ENCODE measurements at regions not wholly inside any gene's neighbourhood (a gene's known extent, or its start where the extent isn't known, plus 50 kb on each side); places are given as distances from the start of the nearest gene placed in this dataset.

- ChIA-PET POLR2A (no interaction called here), CTCF (no interaction called here)
- no peak for DNase-seq (ENCODE audit: extremely low spot score)
- TF ChIP-seq HDGF (IDR thresholded peaks at IDR 0.05; ENCODE audit: borderline replicate concordance) (no peak), ZNF384 (IDR thresholded peaks at IDR 0.05) (no peak), ARNT (IDR thresholded peaks at IDR 0.05) (no peak), ELF4 (IDR thresholded peaks at IDR 0.05) (no peak), SUZ12 (IDR thresholded peaks at IDR 0.05) (no peak), BHLHE40 (IDR thresholded peaks at IDR 0.05; ENCODE audit: borderline replicate concordance) (no peak), CTBP1 (IDR thresholded peaks at IDR 0.05; ENCODE audit: borderline replicate concordance) (no peak)
Measured at GRCh38 chr2:66717218-66717905, 282.4 kb downstream of the MEIS1 start.

- ChIA-PET POLR2A (no interaction called here), CTCF (no interaction called here)
- TF ChIP-seq ELF4 (IDR thresholded peaks at IDR 0.05) (no peak), PKNOX1 (IDR thresholded peaks at IDR 0.05) (no peak), SP1 (IDR thresholded peaks at IDR 0.05) (no peak), TARDBP (IDR thresholded peaks at IDR 0.05) (no peak), ZNF384 (IDR thresholded peaks at IDR 0.05) (no peak), CTBP1 (IDR thresholded peaks at IDR 0.05; ENCODE audit: borderline replicate concordance) (no peak), FOXM1 (IDR thresholded peaks at IDR 0.05; ENCODE audit: borderline replicate concordance) (no peak), SUZ12 (IDR thresholded peaks at IDR 0.05) (no peak), ARNT (IDR thresholded peaks at IDR 0.05) (no peak), LEF1 (IDR thresholded peaks at IDR 0.05; ENCODE audit: borderline replicate concordance) (no peak), HDGF (IDR thresholded peaks at IDR 0.05; ENCODE audit: borderline replicate concordance) (no peak), FOXK2 (IDR thresholded peaks at IDR 0.05) (no peak), NFRKB (IDR thresholded peaks at IDR 0.05) (no peak), BHLHE40 (IDR thresholded peaks at IDR 0.05; ENCODE audit: borderline replicate concordance) (no peak)
- no peak for DNase-seq (ENCODE audit: extremely low spot score)
Measured at GRCh38 chr2:66717973-66718372, 283.0 kb downstream of the MEIS1 start.

- ChIA-PET POLR2A (no interaction called here), CTCF (no interaction called here)
- DNase-seq (ENCODE audit: extremely low spot score), result no peak
Measured at GRCh38 chr2:66721776-66722175, 286.9 kb downstream of the MEIS1 start.

GRCh38 chr2:66724241-66724640 lies 289.3 kb downstream of the MEIS1 start:
- CTCF ChIA-PET, result interaction anchor here (0.6 kb wide), 1 partner anchor 394 kb away, joined by 3 read pairs; no protein-coding TSS in a partner anchor
- POLR2A ChIA-PET, result no interaction called here
- no peak for DNase-seq (ENCODE audit: extremely low spot score)
- TF ChIP-seq FOXM1 (IDR thresholded peaks at IDR 0.05; ENCODE audit: borderline replicate concordance) (no peak), PKNOX1 (IDR thresholded peaks at IDR 0.05) (no peak), BHLHE40 (IDR thresholded peaks at IDR 0.05; ENCODE audit: borderline replicate concordance) (no peak), HDGF (IDR thresholded peaks at IDR 0.05; ENCODE audit: borderline replicate concordance) (no peak), LEF1 (IDR thresholded peaks at IDR 0.05; ENCODE audit: borderline replicate concordance) (no peak), CTBP1 (IDR thresholded peaks at IDR 0.05; ENCODE audit: borderline replicate concordance) (no peak), FOXA1 (IDR thresholded peaks at IDR 0.05) (no peak)

More at GRCh38 chr2:66721776-66722175, 286.9 kb downstream of the MEIS1 start:
- TF ChIP-seq ELF4 (IDR thresholded peaks at IDR 0.05), result no peak
- TF ChIP-seq BHLHE40 (IDR thresholded peaks at IDR 0.05; ENCODE audit: borderline replicate concordance), result no peak
- no peak for TF ChIP-seq SP1 (IDR thresholded peaks at IDR 0.05)
- TF ChIP-seq FOXM1 (IDR thresholded peaks at IDR 0.05; ENCODE audit: borderline replicate concordance), result no peak
- TF ChIP-seq LEF1 (IDR thresholded peaks at IDR 0.05; ENCODE audit: borderline replicate concordance), result no peak
- TF ChIP-seq L3MBTL2 (conservative IDR thresholded peaks at IDR 0.05), result no peak
- TF ChIP-seq CTBP1 (IDR thresholded peaks at IDR 0.05; ENCODE audit: borderline replicate concordance), result no peak
- no peak for TF ChIP-seq ARNT (IDR thresholded peaks at IDR 0.05)
- no peak for TF ChIP-seq PKNOX1 (IDR thresholded peaks at IDR 0.05)

GRCh38 chr2:66729416-66730330 lies 294.7 kb downstream of the MEIS1 start:
- ChIA-PET CTCF (interaction anchor here (0.6 kb wide), 1 partner anchor 536 kb away, joined by 3 read pairs; no protein-coding TSS in a partner anchor), POLR2A (no interaction called here)
- DNase-seq (ENCODE audit: extremely low spot score), result no peak
- TF ChIP-seq SUZ12 (IDR thresholded peaks at IDR 0.05), result no peak
- TF ChIP-seq NFRKB (IDR thresholded peaks at IDR 0.05), result no peak
- TF ChIP-seq FOXA1 (IDR thresholded peaks at IDR 0.05), result no peak
- no peak for TF ChIP-seq PKNOX1 (IDR thresholded peaks at IDR 0.05)
- no peak for TF ChIP-seq ELF4 (IDR thresholded peaks at IDR 0.05)
- TF ChIP-seq HDGF (IDR thresholded peaks at IDR 0.05; ENCODE audit: borderline replicate concordance), result no peak

All from HEK293T (cell line).